ENCODE measurements at regions not wholly inside any gene's neighbourhood (a gene's known extent, or its start where the extent isn't known, plus 50 kb on each side); places are given as distances from the start of the nearest gene placed in this dataset.

- TF ChIP-seq CTCF (IDR thresholded peaks at IDR 0.05) (no peak), EZH2 (IDR thresholded peaks at IDR 0.05; ENCODE audit: borderline replicate concordance, insufficient read depth, low read depth, low read length, poor library complexity, severe bottlenecking) (no peak)
- CTCF ChIA-PET: interaction anchor here (1.2 kb wide), 1 partner anchor 296 kb away, joined by 3 read pairs; no protein-coding TSS in a partner anchor
- H3K9ac ChIP-seq (ENCODE audit: low read length): no peak overlapping the region
- H3K36me3 ChIP-seq (replicated peaks in 1 of 2; ENCODE audit: control extremely low read depth in 1 of 2, control insufficient read depth in 1 of 2, extremely low read depth in 1 of 2, insufficient read depth in 2 of 2, low read length in 1 of 2): no peaks in the 10 kb centered on the region
- no peak overlapping the region for H3K4me3 ChIP-seq (ENCODE audit: control extremely low read depth in 1 of 5, extremely low read depth in 1 of 5, insufficient read depth in 1 of 5, low read depth in 2 of 5, low read length in 4 of 5)
- H3K4me2 ChIP-seq (replicated peaks; ENCODE audit: low read depth, low read length, poor library complexity, severe bottlenecking): no peak overlapping the region
- H3K79me2 ChIP-seq (ENCODE audit: control insufficient read depth, insufficient read depth, low read length): no peaks in the 10 kb centered on the region
- intact Hi-C loops (cut with micrococcal nuclease): loop anchor here (2.0 kb wide), 1 partner anchor 17 kb away; no protein-coding TSS in a partner anchor
- peak overlapping the region; percentile 27 for H2AFZ ChIP-seq (ENCODE audit: insufficient read depth, low read depth, low read length, poor library complexity, severe bottlenecking)
- no peak overlapping the region for H3K27ac ChIP-seq (ENCODE audit: low read length in 2 of 2)
- no peaks in the 10 kb centered on the region for H4K20me1 ChIP-seq (ENCODE audit: control insufficient read depth, insufficient read depth, low read length, poor library complexity, severe bottlenecking)
- ATAC-seq (ENCODE audit: low read depth) (no peak), DNase-seq (no peak)
- no CpG with 5 or more reads among the region's 2 CpGs for WGBS (ENCODE audit: insufficient coverage)
- peaks cover 53% of the 10 kb centered on the region for H3K4me1 Mint-ChIP-seq
- H3K27me3 Mint-ChIP-seq: no peaks in the 10 kb centered on the region
- no peak overlapping the region for H3K27ac Mint-ChIP-seq
- no peaks in the 10 kb centered on the region for H3K9me3 ChIP-seq (ENCODE audit: control extremely low read depth in 1 of 3, control insufficient read depth in 2 of 3, insufficient read depth in 1 of 3, low read length in 2 of 3)
- H3K9me3 Mint-ChIP-seq (ENCODE audit: insufficient read depth): no peaks in the 10 kb centered on the region
- POLR2A ChIA-PET: no interaction called here
- H3K4me1 ChIP-seq (ENCODE audit: control insufficient read depth in 2 of 2, insufficient read depth in 2 of 2, low read length in 2 of 2): peaks cover 31 to 37% of the 10 kb centered on the region in 2 donors
- H3K27me3 ChIP-seq (replicated peaks in 1 of 4; ENCODE audit: control extremely low read depth in 1 of 4, control insufficient read depth in 3 of 4, insufficient read depth in 4 of 4, low read length in 3 of 4): no peaks in the 10 kb centered on the region
- no peak overlapping the region for H3K4me3 Mint-ChIP-seq
Observed at GRCh38 chr13:50616101-50616500, 227.4 kb downstream of the DLEU7 start.

- Histone ChIP-seq H3K4me1 (ENCODE audit: control insufficient read depth in 2 of 2, insufficient read depth in 2 of 2, low read length in 2 of 2) (peaks cover 20 to 28% of the 10 kb centered on the region in 2 donors), H3K27me3 (replicated peaks in 1 of 4; ENCODE audit: control extremely low read depth in 1 of 4, control insufficient read depth in 3 of 4, insufficient read depth in 4 of 4, low read length in 3 of 4) (no peaks in the 10 kb centered on the region), H3K4me3 (ENCODE audit: control extremely low read depth in 1 of 5, extremely low read depth in 1 of 5, insufficient read depth in 1 of 5, low read depth in 2 of 5, low read length in 4 of 5) (no peak overlapping the region), H2AFZ (ENCODE audit: insufficient read depth, low read depth, low read length, poor library complexity, severe bottlenecking) (peak overlapping the region; percentile 27), H3K36me3 (replicated peaks in 1 of 2; ENCODE audit: control extremely low read depth in 1 of 2, control insufficient read depth in 1 of 2, extremely low read depth in 1 of 2, insufficient read depth in 2 of 2, low read length in 1 of 2) (no peaks in the 10 kb centered on the region), H3K9ac (ENCODE audit: low read length) (no peak overlapping the region), H4K20me1 (ENCODE audit: control insufficient read depth, insufficient read depth, low read length, poor library complexity, severe bottlenecking) (no peaks in the 10 kb centered on the region), H3K9me3 (ENCODE audit: control extremely low read depth in 1 of 3, control insufficient read depth in 2 of 3, insufficient read depth in 1 of 3, low read length in 2 of 3) (no peaks in the 10 kb centered on the region), H3K79me2 (ENCODE audit: control insufficient read depth, insufficient read depth, low read length) (no peaks in the 10 kb centered on the region), H3K27ac (ENCODE audit: low read length in 2 of 2) (peak overlapping the region in 1 of 2 donors; percentile 14), H3K4me2 (replicated peaks; ENCODE audit: low read depth, low read length, poor library complexity, severe bottlenecking) (peak overlapping the region; percentile 49)
- 100% methylated on average over 3 of the region's 3 CpGs for WGBS (ENCODE audit: insufficient coverage)
- CTCF ChIA-PET: interaction anchor here (1.5 kb wide), 1 partner anchor 295 kb away, joined by 5 read pairs; no protein-coding TSS in a partner anchor
- intact Hi-C loops (cut with micrococcal nuclease): loop anchor here (2.0 kb wide), 1 partner anchor 18 kb away; no protein-coding TSS in a partner anchor
- TF ChIP-seq CTCF (IDR thresholded peaks at IDR 0.05): no peak
- no peak for TF ChIP-seq EZH2 (IDR thresholded peaks at IDR 0.05; ENCODE audit: borderline replicate concordance, insufficient read depth, low read depth, low read length, poor library complexity, severe bottlenecking)
- Mint-ChIP-seq H3K4me1 (peaks cover 42% of the 10 kb centered on the region), H3K27me3 (no peaks in the 10 kb centered on the region), H3K9me3 (ENCODE audit: insufficient read depth) (no peaks in the 10 kb centered on the region), H3K27ac (peak overlapping the region; percentile 53), H3K4me3 (no peak overlapping the region)
- DNase-seq (no peak), ATAC-seq (ENCODE audit: low read depth) (no peak)
- POLR2A ChIA-PET: no interaction called here
Observed at GRCh38 chr13:50617134-50617721, 226.3 kb downstream of the DLEU7 start.
